ENCODE measurements at regions not wholly inside any gene's neighbourhood (a gene's known extent, or its start where the extent isn't known, plus 50 kb on each side); places are given as distances from the start of the nearest gene placed in this dataset.

DNA sequence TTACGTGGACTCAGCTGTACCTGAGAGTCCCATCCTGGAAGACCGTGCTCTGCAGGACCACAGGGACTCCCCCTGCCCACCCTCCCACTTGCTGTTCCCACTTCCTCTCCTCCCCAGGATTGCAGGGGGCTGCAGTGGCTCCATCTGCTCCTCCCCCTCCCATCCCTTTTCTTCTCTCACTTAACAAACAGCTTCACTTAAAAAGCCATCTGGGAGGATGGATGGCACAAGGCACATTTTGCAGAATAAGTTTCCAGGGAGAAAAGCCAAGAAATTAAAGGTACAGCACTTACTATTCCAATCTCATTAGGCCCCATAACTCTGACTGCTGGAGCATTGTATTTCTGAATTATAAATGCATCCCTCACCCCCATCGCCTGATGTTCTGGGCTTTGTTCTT lies 458.7 kb downstream of the PTPRU start:
- Histone ChIP-seq H3K27ac (no peak overlapping the region), H3K4me3 (ENCODE audit: low read depth, low read length) (no peak overlapping the region), H3K36me3 (replicated peaks) (no peaks in the 10 kb centered on the region), H3K27me3 (replicated peaks) (no peaks in the 10 kb centered on the region)
- in situ Hi-C loops (cut with HindIII; ENCODE audit: low pct_ligation_motif_present, low sequenced_read_pairs) = no loop called here
- no peak for DNase-seq
- no peak for TF ChIP-seq CTCF (IDR thresholded peaks at IDR 0.05; ENCODE audit: low read depth, low read length, missing control alignments)

GRCh38 chr1:29691499-29691898 lies 455.2 kb downstream of the PTPRU start:
- no peaks in the 10 kb centered on the region for H3K27me3 ChIP-seq (replicated peaks)
- no peaks in the 10 kb centered on the region for H3K36me3 ChIP-seq (replicated peaks)
- DNase-seq = no peak
- H3K4me3 ChIP-seq (ENCODE audit: low read depth, low read length) = no peak overlapping the region
- in situ Hi-C loops (cut with HindIII; ENCODE audit: low pct_ligation_motif_present, low sequenced_read_pairs) = no loop called here
- TF ChIP-seq CTCF (IDR thresholded peaks at IDR 0.05; ENCODE audit: low read depth, low read length, missing control alignments) = no peak
- no peak overlapping the region for H3K27ac ChIP-seq

- Histone ChIP-seq H3K36me3 (replicated peaks) (no peaks in the 10 kb centered on the region), H3K27ac (no peak overlapping the region), H3K27me3 (replicated peaks) (no peaks in the 10 kb centered on the region), H3K4me3 (ENCODE audit: low read depth, low read length) (no peak overlapping the region)
- in situ Hi-C loops (cut with HindIII; ENCODE audit: low pct_ligation_motif_present, low sequenced_read_pairs) = no loop called here
- no peak for DNase-seq
- no peak for TF ChIP-seq CTCF (IDR thresholded peaks at IDR 0.05; ENCODE audit: low read depth, low read length, missing control alignments)
Measured at GRCh38 chr1:29690156-29690555, 453.8 kb downstream of the PTPRU start.

DNA sequence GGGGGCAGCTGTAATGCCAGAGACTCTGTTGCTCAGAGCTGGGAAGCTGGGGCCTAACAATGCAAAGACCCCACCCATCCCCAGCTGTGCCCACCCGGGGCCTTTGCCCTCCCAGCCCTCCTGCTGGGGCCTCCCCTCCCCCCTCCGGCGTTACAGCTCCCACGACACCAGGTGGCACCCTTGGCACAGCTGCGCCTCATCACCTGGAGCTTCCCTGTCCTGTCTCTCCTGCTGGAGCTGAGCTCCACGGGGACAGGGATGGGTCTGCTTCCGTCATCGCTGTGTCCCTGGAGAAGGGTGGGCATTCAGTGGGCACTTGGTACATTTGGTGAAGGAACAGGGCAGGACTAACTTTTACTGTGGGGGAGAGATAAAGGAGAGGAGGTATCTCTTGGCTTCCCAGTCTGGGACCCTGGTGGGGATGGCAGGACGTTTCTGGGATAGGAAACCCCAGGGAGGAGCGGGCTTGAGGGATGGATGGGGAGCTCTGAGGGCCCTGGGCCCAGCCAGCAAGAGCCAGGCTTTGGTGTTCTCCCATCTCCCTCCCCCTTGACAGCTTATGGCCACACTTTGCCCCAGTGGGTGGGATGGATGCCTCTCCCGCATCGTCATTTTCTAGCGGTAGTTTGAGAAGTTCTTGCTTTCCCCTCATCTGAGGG lies 453.2 kb downstream of the PTPRU start:
- in situ Hi-C loops (cut with HindIII; ENCODE audit: low pct_ligation_motif_present, low sequenced_read_pairs) = no loop called here
- H3K27me3 ChIP-seq (replicated peaks) = no peaks in the 10 kb centered on the region

DNA sequence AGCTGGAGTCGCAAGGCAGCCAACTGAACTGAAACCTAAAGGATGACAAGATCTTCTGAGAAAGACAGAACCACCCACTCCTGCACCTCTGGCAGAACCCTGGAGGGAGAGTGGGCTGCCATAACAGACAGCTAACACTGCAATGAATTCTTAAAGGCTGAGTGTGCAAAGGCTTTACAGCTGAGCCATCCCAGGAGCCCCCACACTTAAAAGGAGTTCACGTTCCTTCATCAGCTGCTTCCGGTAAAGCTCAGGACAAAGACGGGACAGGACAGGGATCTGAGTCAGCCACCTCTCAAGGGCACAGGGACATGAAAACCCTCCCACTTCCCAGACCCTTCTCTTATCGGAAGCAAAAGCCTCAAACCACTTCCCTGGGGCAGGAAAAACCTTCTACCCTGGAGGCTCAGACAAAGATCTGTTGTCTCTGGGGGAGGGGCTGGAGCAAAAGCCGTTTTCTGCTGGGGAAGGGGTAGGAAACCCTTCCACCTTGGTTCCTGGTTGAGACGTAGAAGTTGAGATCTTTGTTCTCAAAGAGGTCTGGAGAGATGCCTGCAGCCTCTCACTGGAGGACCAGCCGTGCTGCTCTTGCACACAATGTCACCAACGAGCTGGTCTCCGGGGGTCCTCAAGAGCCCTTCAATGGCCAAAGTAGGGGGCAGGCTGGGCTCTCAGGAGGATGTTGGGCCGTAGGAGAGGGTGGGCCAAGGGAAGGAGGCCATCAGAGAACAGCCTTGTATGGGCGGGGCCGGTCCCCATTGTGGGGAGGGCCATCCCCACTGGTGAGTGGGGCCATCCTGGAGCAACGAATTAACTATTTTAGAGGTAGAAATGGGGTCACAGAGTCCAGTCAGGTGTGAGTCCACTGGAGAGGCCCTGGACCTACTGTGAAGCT lies 452.4 kb downstream of the PTPRU start:
- Histone ChIP-seq H3K36me3 (replicated peaks) (no peaks in the 10 kb centered on the region), H3K27ac (peak overlapping the region; percentile 4), H3K4me3 (ENCODE audit: low read depth, low read length) (no peak overlapping the region), H3K27me3 (replicated peaks) (no peaks in the 10 kb centered on the region)
- TF ChIP-seq CTCF (IDR thresholded peaks at IDR 0.05; ENCODE audit: low read depth, low read length, missing control alignments) = no peak
- DNase-seq = peak; percentile 81
- in situ Hi-C loops (cut with HindIII; ENCODE audit: low pct_ligation_motif_present, low sequenced_read_pairs) = no loop called here

More for the DNA sequence above, 453.2 kb downstream of the PTPRU start:
- no peak for DNase-seq
- peak; percentile 24 for TF ChIP-seq CTCF (IDR thresholded peaks at IDR 0.05; ENCODE audit: low read depth, low read length, missing control alignments)
- H3K4me3 ChIP-seq (ENCODE audit: low read depth, low read length) = no peak overlapping the region
- H3K36me3 ChIP-seq (replicated peaks) = no peaks in the 10 kb centered on the region
- H3K27ac ChIP-seq = no peak overlapping the region
